ENCODE measurements at regions not wholly inside any gene's neighbourhood (a gene's known extent, or its start where the extent isn't known, plus 50 kb on each side); places are given as distances from the start of the nearest gene placed in this dataset.

GRCh38 chr9:82679472-82679871 lies 383.5 kb downstream of the RASEF start:
- no CpG with 5 or more reads among the region's 2 CpGs for WGBS, 2 donors (ENCODE audit: extremely low coverage in 2 of 2, insufficient read length in 2 of 2, insufficient replicate concordance in 1 of 2)
- no peak overlapping the region for H3K4ac ChIP-seq (ENCODE audit: low read length)
- H3K4me2 ChIP-seq (ENCODE audit: insufficient read depth, low read length, poor library complexity, severe bottlenecking): no peak overlapping the region
- H4K91ac ChIP-seq (ENCODE audit: low read depth, low read length, poor library complexity): no peak overlapping the region
- H3K9ac ChIP-seq (ENCODE audit: low read depth, low read length, poor library complexity): no peak overlapping the region
- no peak overlapping the region for H2BK15ac ChIP-seq (ENCODE audit: low read length)
- no peak overlapping the region for H3K18ac ChIP-seq (ENCODE audit: low read length)
- H3K79me1 ChIP-seq (ENCODE audit: low read depth, low read length): no peaks in the 10 kb centered on the region
- H2BK120ac ChIP-seq (ENCODE audit: low read depth, low read length): no peak overlapping the region
- no peak overlapping the region for H2BK12ac ChIP-seq (ENCODE audit: low read length)
- no peak overlapping the region for H3K4me3 ChIP-seq (ENCODE audit: low read length in 2 of 2)
- no peaks in the 10 kb centered on the region for H3K36me3 ChIP-seq (replicated peaks in 1 of 2; ENCODE audit: control insufficient read depth in 2 of 2, insufficient read depth in 2 of 2, low read length in 2 of 2)
- H2BK5ac ChIP-seq (ENCODE audit: low read length): no peak overlapping the region
- H3K14ac ChIP-seq (ENCODE audit: low read length): no peak overlapping the region
- H3K27ac ChIP-seq (replicated peaks; ENCODE audit: low read length): no peak overlapping the region
- no peaks in the 10 kb centered on the region for H3K9me3 ChIP-seq (replicated peaks in 1 of 2; ENCODE audit: control insufficient read depth in 2 of 2, insufficient read depth in 1 of 2, low read depth in 1 of 2, low read length in 2 of 2)
- no peaks in the 10 kb centered on the region for H3K27me3 ChIP-seq (ENCODE audit: control insufficient read depth in 3 of 3, insufficient read depth in 3 of 3, low read depth in 1 of 3, low read length in 3 of 3)
- no peak overlapping the region for H2AK5ac ChIP-seq (ENCODE audit: low read depth, low read length)
- no peak overlapping the region for H2AFZ ChIP-seq (ENCODE audit: low read length)
- H3K4me1 ChIP-seq (ENCODE audit: control insufficient read depth in 2 of 2, insufficient read depth in 1 of 2, low read depth in 1 of 2, low read length in 2 of 2): no peaks in the 10 kb centered on the region
- no peak overlapping the region for H4K8ac ChIP-seq (ENCODE audit: low read depth, low read length)
- H3K23ac ChIP-seq (ENCODE audit: low read depth, low read length, poor library complexity): no peak overlapping the region
- no peak for DNase-seq (ENCODE audit: low spot score)

GRCh38 chr9:82680179-82680935 lies 382.6 kb downstream of the RASEF start:
- Histone ChIP-seq H3K23ac (ENCODE audit: low read depth, low read length, poor library complexity) (no peak overlapping the region), H3K9ac (ENCODE audit: low read depth, low read length, poor library complexity) (no peak overlapping the region), H3K27ac (replicated peaks; ENCODE audit: low read length) (no peak overlapping the region), H2BK5ac (ENCODE audit: low read length) (no peak overlapping the region), H4K91ac (ENCODE audit: low read depth, low read length, poor library complexity) (no peak overlapping the region), H3K79me1 (ENCODE audit: low read depth, low read length) (no peaks in the 10 kb centered on the region), H3K14ac (ENCODE audit: low read length) (no peak overlapping the region), H3K4me1 (ENCODE audit: control insufficient read depth in 2 of 2, insufficient read depth in 1 of 2, low read depth in 1 of 2, low read length in 2 of 2) (no peaks in the 10 kb centered on the region), H3K18ac (ENCODE audit: low read length) (no peak overlapping the region), H3K9me3 (replicated peaks in 1 of 2; ENCODE audit: control insufficient read depth in 2 of 2, insufficient read depth in 1 of 2, low read depth in 1 of 2, low read length in 2 of 2) (no peaks in the 10 kb centered on the region), H2AFZ (ENCODE audit: low read length) (no peak overlapping the region), H3K4me2 (ENCODE audit: insufficient read depth, low read length, poor library complexity, severe bottlenecking) (no peak overlapping the region), H2BK120ac (ENCODE audit: low read depth, low read length) (no peak overlapping the region), H3K27me3 (ENCODE audit: control insufficient read depth in 3 of 3, insufficient read depth in 3 of 3, low read depth in 1 of 3, low read length in 3 of 3) (no peaks in the 10 kb centered on the region), H2AK5ac (ENCODE audit: low read depth, low read length) (no peak overlapping the region), H3K4ac (ENCODE audit: low read length) (no peak overlapping the region), H3K4me3 (ENCODE audit: low read length in 2 of 2) (no peak overlapping the region), H4K8ac (ENCODE audit: low read depth, low read length) (no peak overlapping the region), H2BK12ac (ENCODE audit: low read length) (no peak overlapping the region), H2BK15ac (ENCODE audit: low read length) (no peak overlapping the region), H3K36me3 (replicated peaks in 1 of 2; ENCODE audit: control insufficient read depth in 2 of 2, insufficient read depth in 2 of 2, low read length in 2 of 2) (no peaks in the 10 kb centered on the region)
- DNase-seq (ENCODE audit: low spot score): no peak
- WGBS, 2 donors (ENCODE audit: extremely low coverage in 2 of 2, insufficient read length in 2 of 2, insufficient replicate concordance in 1 of 2): no CpG with 5 or more reads among the region's 13 CpGs

GRCh38 chr9:82681809-82682208 lies 381.1 kb downstream of the RASEF start:
- Histone ChIP-seq H3K4me1 (ENCODE audit: control insufficient read depth in 2 of 2, insufficient read depth in 1 of 2, low read depth in 1 of 2, low read length in 2 of 2) (no peaks in the 10 kb centered on the region), H2BK5ac (ENCODE audit: low read length) (no peak overlapping the region), H2BK15ac (ENCODE audit: low read length) (no peak overlapping the region), H3K9me3 (replicated peaks in 1 of 2; ENCODE audit: control insufficient read depth in 2 of 2, insufficient read depth in 1 of 2, low read depth in 1 of 2, low read length in 2 of 2) (no peaks in the 10 kb centered on the region), H3K4ac (ENCODE audit: low read length) (no peak overlapping the region), H4K91ac (ENCODE audit: low read depth, low read length, poor library complexity) (no peak overlapping the region), H3K79me1 (ENCODE audit: low read depth, low read length) (no peaks in the 10 kb centered on the region), H2BK12ac (ENCODE audit: low read length) (no peak overlapping the region), H3K27me3 (ENCODE audit: control insufficient read depth in 3 of 3, insufficient read depth in 3 of 3, low read depth in 1 of 3, low read length in 3 of 3) (no peaks in the 10 kb centered on the region), H4K8ac (ENCODE audit: low read depth, low read length) (no peak overlapping the region), H3K27ac (replicated peaks; ENCODE audit: low read length) (no peak overlapping the region), H3K23ac (ENCODE audit: low read depth, low read length, poor library complexity) (no peak overlapping the region), H3K4me2 (ENCODE audit: insufficient read depth, low read length, poor library complexity, severe bottlenecking) (no peak overlapping the region), H3K4me3 (ENCODE audit: low read length in 2 of 2) (no peak overlapping the region), H2AK5ac (ENCODE audit: low read depth, low read length) (no peak overlapping the region), H2AFZ (ENCODE audit: low read length) (no peak overlapping the region), H2BK120ac (ENCODE audit: low read depth, low read length) (no peak overlapping the region), H3K18ac (ENCODE audit: low read length) (no peak overlapping the region), H3K9ac (ENCODE audit: low read depth, low read length, poor library complexity) (no peak overlapping the region), H3K14ac (ENCODE audit: low read length) (no peak overlapping the region), H3K36me3 (replicated peaks in 1 of 2; ENCODE audit: control insufficient read depth in 2 of 2, insufficient read depth in 2 of 2, low read length in 2 of 2) (no peaks in the 10 kb centered on the region)
- DNase-seq (ENCODE audit: low spot score): no peak

- no peak overlapping the region for H2BK5ac ChIP-seq (ENCODE audit: low read length)
- H3K23ac ChIP-seq (ENCODE audit: low read depth, low read length, poor library complexity): no peak overlapping the region
- H3K9me3 ChIP-seq (replicated peaks in 1 of 2; ENCODE audit: control insufficient read depth in 2 of 2, insufficient read depth in 1 of 2, low read depth in 1 of 2, low read length in 2 of 2): no peaks in the 10 kb centered on the region
- WGBS, 2 donors (ENCODE audit: extremely low coverage in 2 of 2, insufficient read length in 2 of 2, insufficient replicate concordance in 1 of 2): no CpG with 5 or more reads among the region's 2 CpGs
- no peak overlapping the region for H3K14ac ChIP-seq (ENCODE audit: low read length)
- H4K91ac ChIP-seq (ENCODE audit: low read depth, low read length, poor library complexity): no peak overlapping the region
- no peaks in the 10 kb centered on the region for H3K79me1 ChIP-seq (ENCODE audit: low read depth, low read length)
- no peak overlapping the region for H2BK15ac ChIP-seq (ENCODE audit: low read length)
- no peak overlapping the region for H3K4me2 ChIP-seq (ENCODE audit: insufficient read depth, low read length, poor library complexity, severe bottlenecking)
- H2BK12ac ChIP-seq (ENCODE audit: low read length): no peak overlapping the region
- H3K4ac ChIP-seq (ENCODE audit: low read length): no peak overlapping the region
- no peak overlapping the region for H3K27ac ChIP-seq (replicated peaks; ENCODE audit: low read length)
- H3K4me1 ChIP-seq (ENCODE audit: control insufficient read depth in 2 of 2, insufficient read depth in 1 of 2, low read depth in 1 of 2, low read length in 2 of 2): no peaks in the 10 kb centered on the region
- H2AK5ac ChIP-seq (ENCODE audit: low read depth, low read length): no peak overlapping the region
- H2BK120ac ChIP-seq (ENCODE audit: low read depth, low read length): no peak overlapping the region
- no peak overlapping the region for H4K8ac ChIP-seq (ENCODE audit: low read depth, low read length)
- H3K9ac ChIP-seq (ENCODE audit: low read depth, low read length, poor library complexity): no peak overlapping the region
- no peaks in the 10 kb centered on the region for H3K27me3 ChIP-seq (ENCODE audit: control insufficient read depth in 3 of 3, insufficient read depth in 3 of 3, low read depth in 1 of 3, low read length in 3 of 3)
- no peak overlapping the region for H3K18ac ChIP-seq (ENCODE audit: low read length)
- H2AFZ ChIP-seq (ENCODE audit: low read length): no peak overlapping the region
- DNase-seq (ENCODE audit: low spot score): no peak
- no peaks in the 10 kb centered on the region for H3K36me3 ChIP-seq (replicated peaks in 1 of 2; ENCODE audit: control insufficient read depth in 2 of 2, insufficient read depth in 2 of 2, low read length in 2 of 2)
- H3K4me3 ChIP-seq (ENCODE audit: low read length in 2 of 2): no peak overlapping the region
Observed at GRCh38 chr9:82682431-82682830, 380.5 kb downstream of the RASEF start.
